HEK293 (cell line): ENCODE measurements at regions not wholly inside any gene's neighbourhood (a gene's known extent, or its start where the extent isn't known, plus 50 kb on each side); places are given as distances from the start of the nearest gene placed in this dataset.

Source experiments
- CTCF ChIA-PET: fragments of 350-600 bp; formaldehyde crosslinking; extraction: SDS; loops from one replicate; lab custom pipeline; 2021; ENCODE audit warnings: antibody characterized with exemption; lab: Yijun Ruan, JAX
- POLR2A ChIA-PET: fragments of 300-600 bp; formaldehyde crosslinking; extraction: SDS; loops from one replicate; lab custom pipeline; 2020; ENCODE audit warnings: antibody characterized with exemption, inconsistent platforms; lab: Yijun Ruan, JAX
- H3K27ac ChIP-seq: fragments of 200-500 bp; sonication (Bioruptor generic); 2 replicates; pipeline ENCODE4 v1.5.1; 2014; ENCODE audit warnings: low read depth, low read length, control low read depth, inconsistent platforms; ENCODE audit errors: extremely low read depth
- H3K36me3 ChIP-seq, 2 experiments: fragments of 200-500 bp in 1 of 2; sonication (Bioruptor generic) in 1 of 2; 1 replicate in 1 of 2; 2 replicates in 1 of 2; pipeline ENCODE4 v1.5.1; 2014 to 2017; ENCODE audit warnings: inconsistent platforms in 2 of 2, low read length in 2 of 2; ENCODE audit not compliant: control insufficient read depth in 2 of 2, insufficient read depth in 1 of 2
- H3K4me1 ChIP-seq: fragments of 200-500 bp; sonication (Bioruptor generic); 2 replicates; pipeline ENCODE4 v1.5.1; 2014; ENCODE audit warnings: mild to moderate bottlenecking, low read length, inconsistent platforms; ENCODE audit not compliant: control insufficient read depth, insufficient read depth
- H3K4me3 ChIP-seq: 2 replicates; pipeline ENCODE4 v1.5.1; 2011; ENCODE audit warnings: low read depth, mild to moderate bottlenecking, control low read depth, low read length, moderate library complexity
- H3K9me3 ChIP-seq: fragments of 200-500 bp; sonication (Bioruptor generic); 2 replicates; pipeline ENCODE4 v1.5.1; 2014; ENCODE audit warnings: low read depth, low read length, inconsistent platforms; ENCODE audit not compliant: control insufficient read depth, insufficient read depth
- AEBP2 ChIP-seq: fragments of 450-650 bp; formaldehyde crosslinking; IDR thresholded peaks from 2 replicates; pipeline ENCODE4 v1.5.1; 2016; ENCODE audit warnings: missing biosample characterization, missing genetic modification characterization, borderline replicate concordance
- BCL11A ChIP-seq: fragments of 450-650 bp; formaldehyde crosslinking; IDR thresholded peaks from 2 replicates; pipeline ENCODE4 v1.5.1; 2016; ENCODE audit warnings: low read depth, missing biosample characterization, missing genetic modification characterization
- KLF16 ChIP-seq: fragments of 450-650 bp; formaldehyde crosslinking; IDR thresholded peaks from 2 replicates; pipeline ENCODE4 v1.5.1; 2017; ENCODE audit warnings: missing biosample characterization, missing genetic modification characterization
- PATZ1 ChIP-seq: fragments of 450-650 bp; formaldehyde crosslinking; IDR thresholded peaks from 2 replicates; pipeline ENCODE4 v1.5.1; 2016; ENCODE audit warnings: missing biosample characterization, missing genetic modification characterization
- SETDB1 ChIP-seq: IDR thresholded peaks from one replicate; pipeline ENCODE4 v1.6.1; 2017; ENCODE audit warnings: mild to moderate bottlenecking, low read length, moderate library complexity, mixed read lengths; ENCODE audit not compliant: insufficient read length
- WT1 ChIP-seq: fragments of 450-650 bp; formaldehyde crosslinking; IDR thresholded peaks from 2 replicates; pipeline ENCODE4 v1.5.1; 2016; ENCODE audit warnings: missing biosample characterization, missing genetic modification characterization
- ZBTB26 ChIP-seq: fragments of 450-650 bp; formaldehyde crosslinking; optimal IDR thresholded peaks from 2 replicates; pipeline ENCODE3; 2016; ENCODE audit warnings: missing biosample characterization, mild to moderate bottlenecking, missing genetic modification characterization
- ZNF114 ChIP-seq: fragments of 450-650 bp; formaldehyde crosslinking; IDR thresholded peaks from 2 replicates; pipeline ENCODE4 v1.5.0; 2017; ENCODE audit warnings: missing biosample characterization, missing genetic modification characterization
- ZNF157 ChIP-seq: fragments of 450-650 bp; formaldehyde crosslinking; IDR thresholded peaks from 2 replicates; pipeline ENCODE4 v1.5.1; 2016; ENCODE audit warnings: missing biosample characterization, missing genetic modification characterization
- ZNF214 ChIP-seq: fragments of 450-650 bp; formaldehyde crosslinking; IDR thresholded peaks from 2 replicates; pipeline ENCODE4 v1.5.1; 2017; ENCODE audit warnings: missing biosample characterization, mild to moderate bottlenecking, missing genetic modification characterization, borderline replicate concordance
- ZNF292 ChIP-seq: fragments of 450-650 bp; formaldehyde crosslinking; IDR thresholded peaks from 2 replicates; pipeline ENCODE4 v1.5.1; 2016; ENCODE audit warnings: low read depth, missing biosample characterization, missing genetic modification characterization, borderline replicate concordance
- ZNF518A ChIP-seq: fragments of 450-650 bp; formaldehyde crosslinking; conservative IDR thresholded peaks from 2 replicates; pipeline ENCODE4 v1.5.1; 2016; ENCODE audit warnings: low read depth, missing biosample characterization, missing genetic modification characterization
- ZNF558 ChIP-seq: fragments of 450-650 bp; formaldehyde crosslinking; IDR thresholded peaks from 2 replicates; pipeline ENCODE4 v1.5.1; 2016; ENCODE audit warnings: missing biosample characterization, missing genetic modification characterization
- ZNF777 ChIP-seq: fragments of 450-650 bp; formaldehyde crosslinking; IDR thresholded peaks from 2 replicates; pipeline ENCODE4 v1.5.1; 2017; ENCODE audit warnings: missing biosample characterization, missing genetic modification characterization, borderline replicate concordance

- no peak for TF ChIP-seq ZNF214 (tag by site-specific recombination)
- Histone ChIP-seq H3K9me3 (no peaks in the 10 kb centered on the region), H3K27ac (no peak overlapping the region), H3K4me3 (no peak overlapping the region), H3K4me1 (no peaks in the 10 kb centered on the region), H3K36me3 (no peaks in the 10 kb centered on the region)
- ChIA-PET CTCF (interaction anchor here (1.1 kb wide), 1 partner anchor 10 kb away, joined by 3 read pairs; no protein-coding TSS in a partner anchor), POLR2A (no interaction called here)
Observed at GRCh38 chr2:185507719-185508118, 230.9 kb upstream of the FSIP2 start.

GRCh38 chr2:185510060-185510459 lies 228.5 kb upstream of the FSIP2 start:
- ChIA-PET POLR2A (no interaction called here), CTCF (no interaction called here)
- TF ChIP-seq SETDB1 (peak; percentile 46), ZNF558 (tag by site-specific recombination) (no peak), ZNF157 (tag by site-specific recombination) (no peak), AEBP2 (tag by site-specific recombination) (no peak), BCL11A (no peak), ZNF292 (tag by site-specific recombination) (no peak)
- TF ChIP-seq, all 188 proteins: peak for 1
- Histone ChIP-seq H3K36me3 (no peaks in the 10 kb centered on the region), H3K9me3 (no peaks in the 10 kb centered on the region), H3K27ac (no peak overlapping the region), H3K4me3 (no peak overlapping the region), H3K4me1 (no peaks in the 10 kb centered on the region)

GRCh38 chr2:185511925-185512324 lies 226.7 kb upstream of the FSIP2 start:
- no peaks in the 10 kb centered on the region for H3K9me3 ChIP-seq
- TF ChIP-seq BCL11A (no peak), ZNF777 (tag by site-specific recombination) (no peak), ZNF518A (tag by site-specific recombination) (no peak), WT1 (tag by site-specific recombination) (no peak), PATZ1 (tag by site-specific recombination) (no peak), ZNF114 (tag by site-specific recombination) (no peak), KLF16 (tag by site-specific recombination) (no peak), ZBTB26 (tag by site-specific recombination) (no peak)

More at GRCh38 chr2:185511925-185512324, 226.7 kb upstream of the FSIP2 start:
- POLR2A ChIA-PET = no interaction called here
- no peaks in the 10 kb centered on the region for H3K4me1 ChIP-seq
- no peak overlapping the region for H3K27ac ChIP-seq
- CTCF ChIA-PET = no interaction called here
- no peaks in the 10 kb centered on the region for H3K36me3 ChIP-seq
- no peak overlapping the region for H3K4me3 ChIP-seq
